CD4-positive, alpha-beta T cell treated with Interleukin-15 for 4 hours (primary cell): ENCODE measurements at regions not wholly inside any gene's neighbourhood (a gene's known extent, or its start where the extent isn't known, plus 50 kb on each side); places are given as distances from the start of the nearest gene placed in this dataset.
"Not testable (repeated sequence)": the region's sequence is repeated elsewhere in the genome, so short reads cannot be mapped to it uniquely, and the experiment has no call there.

ENCODE experiments used
- DNase-seq: peaks from one replicate; pipeline ENCODE4 v3.0.0-alpha.2; 2020; ENCODE audit warnings: low spot score

- DNase-seq: not testable (repeated sequence)
Observed at GRCh38 chr5:62837330-62837729, 258.7 kb downstream of the LRRC70 start.

- no peak for DNase-seq
Observed at GRCh38 chr5:62829604-62829986, 251.0 kb downstream of the LRRC70 start.

GRCh38 chr5:62828742-62829603, 250.4 kb downstream of the LRRC70 start:
- DNase-seq: no peak

- no peak for DNase-seq
Observed at GRCh38 chr5:62825623-62826220, 247.1 kb downstream of the LRRC70 start.

GRCh38 chr5:62824936-62825335, 246.3 kb downstream of the LRRC70 start:
- no peak for DNase-seq

- not testable (repeated sequence) for DNase-seq
Observed at GRCh38 chr5:62817043-62817442, 238.4 kb downstream of the LRRC70 start.

GRCh38 chr5:62814991-62815390, 236.4 kb downstream of the LRRC70 start:
- DNase-seq: no peak

GRCh38 chr5:62812621-62813255, 234.1 kb downstream of the LRRC70 start:
- DNase-seq: no peak

- not testable (repeated sequence) for DNase-seq
Observed at GRCh38 chr5:62804819-62805218, 226.2 kb downstream of the LRRC70 start.

- DNase-seq: no peak
Observed at GRCh38 chr5:62795926-62796325, 217.3 kb downstream of the LRRC70 start.

GRCh38 chr5:62794456-62794855, 215.8 kb downstream of the LRRC70 start:
- no peak for DNase-seq

GRCh38 chr5:62791059-62791458, 212.4 kb downstream of the LRRC70 start:
- no peak for DNase-seq

GRCh38 chr5:62790348-62790747, 211.7 kb downstream of the LRRC70 start:
- no peak for DNase-seq

GRCh38 chr5:62786099-62786498, 207.5 kb downstream of the LRRC70 start:
- no peak for DNase-seq

GRCh38 chr5:62785588-62785987, 207.0 kb downstream of the LRRC70 start:
- no peak for DNase-seq

GRCh38 chr5:62783374-62784057, 204.9 kb downstream of the LRRC70 start:
- DNase-seq: no peak

- DNase-seq: no peak
Observed at GRCh38 chr5:62780888-62781287, 202.3 kb downstream of the LRRC70 start.

- no peak for DNase-seq
Observed at GRCh38 chr5:62780230-62780629, 201.6 kb downstream of the LRRC70 start.

GRCh38 chr5:62779010-62779422, 200.4 kb downstream of the LRRC70 start:
- DNase-seq: peak; percentile 18

GRCh38 chr5:62778316-62779009, 199.8 kb downstream of the LRRC70 start:
- no peak for DNase-seq

- DNase-seq: not testable (repeated sequence)
Observed at GRCh38 chr5:62777081-62777480, 198.5 kb downstream of the LRRC70 start.

- not testable (repeated sequence) for DNase-seq
Observed at GRCh38 chr5:62776592-62776991, 198.0 kb downstream of the LRRC70 start.
